GM12878 (cell line): ENCODE measurements at regions not wholly inside any gene's neighbourhood (a gene's known extent, or its start where the extent isn't known, plus 50 kb on each side); places are given as distances from the start of the nearest gene placed in this dataset.

Source experiments
- CREM ChIP-seq: IDR thresholded peaks from 2 replicates; pipeline ENCODE4 v1.6.1; 2014; ENCODE audit warnings: antibody characterized with exemption, low read depth
- EP300 ChIP-seq, 2 experiments: fragments of 150-350 bp in 1 of 2; IDR thresholded peaks; 2 replicates each; pipeline ENCODE4 v1.6.1; 2011 to 2012; ENCODE audit warnings: low read depth in 2 of 2, low read length in 2 of 2, borderline replicate concordance in 1 of 2, improper control_type of control experiment in 1 of 2, inconsistent platforms in 1 of 2; ENCODE audit not compliant: control insufficient read depth in 1 of 2
- EZH2 ChIP-seq: IDR thresholded peaks from 2 replicates; pipeline ENCODE4 v1.6.1; 2012; ENCODE audit warnings: low read depth, mild to moderate bottlenecking, control low read depth, inconsistent platforms, low read length, borderline replicate concordance; ENCODE audit not compliant: control insufficient read depth
- MXI1 ChIP-seq: fragments of 150-350 bp; IDR thresholded peaks from 2 replicates; pipeline ENCODE4 v1.6.1; 2011; ENCODE audit warnings: low read depth, mild to moderate bottlenecking, inconsistent platforms, low read length, improper control_type of control experiment
- NFYB ChIP-seq: IDR thresholded peaks from 2 replicates; pipeline ENCODE4 v1.6.1; 2011; ENCODE audit warnings: low read depth, mild to moderate bottlenecking, low read length, improper control_type of control experiment, moderate library complexity; ENCODE audit not compliant: insufficient read depth
- RAD51 ChIP-seq: fragments of 450-650 bp; IDR thresholded peaks from 2 replicates; pipeline ENCODE4 v1.6.1; 2016; ENCODE audit warnings: moderate library complexity, mild to moderate bottlenecking, inconsistent platforms
- SP1 ChIP-seq: IDR thresholded peaks from one replicate; pipeline ENCODE4 v1.6.1; 2011; ENCODE audit warnings: low read depth, low read length
- ZZZ3 ChIP-seq: IDR thresholded peaks from 2 replicates; pipeline ENCODE4 v1.6.1; 2011; ENCODE audit warnings: low read depth; ENCODE audit not compliant: control insufficient read depth, insufficient read length
- TF ChIP-seq, protein P1 (sequence below), 3 experiments: IDR thresholded peaks in 2 of 3; conservative IDR thresholded peaks in 1 of 3; 2 replicates each; pipeline ENCODE4 v1.5.1; 2011; ENCODE audit warnings: low read depth in 3 of 3, low read length in 3 of 3, mild to moderate bottlenecking in 3 of 3, control low read depth in 2 of 3, moderate library complexity in 2 of 3, inconsistent platforms in 1 of 3, mixed read lengths in 1 of 3; ENCODE audit not compliant: control insufficient read depth in 2 of 3, insufficient read depth in 1 of 3; ENCODE audit errors: extremely low read depth in 1 of 3
- TF ChIP-seq, protein P2 (sequence below): fragments of 450-650 bp; IDR thresholded peaks from 2 replicates; pipeline ENCODE4 v1.6.1; 2016; ENCODE audit warnings: mild to moderate bottlenecking
- TF ChIP-seq, protein P3 (sequence below): IDR thresholded peaks from 2 replicates; pipeline ENCODE4 v1.6.1; 2012; ENCODE audit warnings: low read length, inconsistent platforms
- TF ChIP-seq, protein P4 (sequence below): IDR thresholded peaks from 2 replicates; pipeline ENCODE4 v1.6.1; 2012; ENCODE audit warnings: low read depth, low read length, improper control_type of control experiment

DNA sequence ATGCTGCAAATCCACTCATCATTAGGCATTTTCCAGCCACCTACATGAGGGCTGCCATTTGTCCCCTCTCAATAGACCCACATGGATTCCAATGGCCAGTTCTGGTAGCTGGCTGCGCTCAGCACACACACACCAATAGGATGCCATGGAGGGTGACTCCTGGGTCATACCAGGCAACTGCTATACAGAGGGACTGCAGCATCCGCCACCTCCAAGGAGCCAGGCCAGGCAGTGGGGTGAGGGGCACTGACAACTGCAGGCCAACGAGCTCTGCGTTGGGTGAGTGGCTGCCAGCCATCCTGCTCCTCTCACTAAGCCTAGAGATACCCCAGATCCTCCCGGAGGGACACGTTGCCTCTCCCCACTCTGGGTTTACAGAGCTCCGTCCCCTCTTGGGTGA lies 118.8 kb upstream of the NANOS1 start:
- no peak for TF ChIP-seq RAD51
- TF ChIP-seq, protein P1, sequence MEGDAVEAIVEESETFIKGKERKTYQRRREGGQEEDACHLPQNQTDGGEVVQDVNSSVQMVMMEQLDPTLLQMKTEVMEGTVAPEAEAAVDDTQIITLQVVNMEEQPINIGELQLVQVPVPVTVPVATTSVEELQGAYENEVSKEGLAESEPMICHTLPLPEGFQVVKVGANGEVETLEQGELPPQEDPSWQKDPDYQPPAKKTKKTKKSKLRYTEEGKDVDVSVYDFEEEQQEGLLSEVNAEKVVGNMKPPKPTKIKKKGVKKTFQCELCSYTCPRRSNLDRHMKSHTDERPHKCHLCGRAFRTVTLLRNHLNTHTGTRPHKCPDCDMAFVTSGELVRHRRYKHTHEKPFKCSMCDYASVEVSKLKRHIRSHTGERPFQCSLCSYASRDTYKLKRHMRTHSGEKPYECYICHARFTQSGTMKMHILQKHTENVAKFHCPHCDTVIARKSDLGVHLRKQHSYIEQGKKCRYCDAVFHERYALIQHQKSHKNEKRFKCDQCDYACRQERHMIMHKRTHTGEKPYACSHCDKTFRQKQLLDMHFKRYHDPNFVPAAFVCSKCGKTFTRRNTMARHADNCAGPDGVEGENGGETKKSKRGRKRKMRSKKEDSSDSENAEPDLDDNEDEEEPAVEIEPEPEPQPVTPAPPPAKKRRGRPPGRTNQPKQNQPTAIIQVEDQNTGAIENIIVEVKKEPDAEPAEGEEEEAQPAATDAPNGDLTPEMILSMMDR (IDR thresholded peaks at IDR 0.05 in 2 of 3, conservative IDR thresholded peaks at IDR 0.05 in 1 of 3; ENCODE audit: control insufficient read depth in 2 of 3, extremely low read depth in 1 of 3, insufficient read depth in 1 of 3, low read depth in 3 of 3, low read length in 3 of 3) = no peak
- no peak for TF ChIP-seq ZZZ3
- TF ChIP-seq, protein P2, sequence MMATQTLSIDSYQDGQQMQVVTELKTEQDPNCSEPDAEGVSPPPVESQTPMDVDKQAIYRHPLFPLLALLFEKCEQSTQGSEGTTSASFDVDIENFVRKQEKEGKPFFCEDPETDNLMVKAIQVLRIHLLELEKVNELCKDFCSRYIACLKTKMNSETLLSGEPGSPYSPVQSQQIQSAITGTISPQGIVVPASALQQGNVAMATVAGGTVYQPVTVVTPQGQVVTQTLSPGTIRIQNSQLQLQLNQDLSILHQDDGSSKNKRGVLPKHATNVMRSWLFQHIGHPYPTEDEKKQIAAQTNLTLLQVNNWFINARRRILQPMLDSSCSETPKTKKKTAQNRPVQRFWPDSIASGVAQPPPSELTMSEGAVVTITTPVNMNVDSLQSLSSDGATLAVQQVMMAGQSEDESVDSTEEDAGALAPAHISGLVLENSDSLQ = no peak
- TF ChIP-seq EP300 (IDR thresholded peaks at IDR 0.05; ENCODE audit: borderline replicate concordance in 1 of 2, control insufficient read depth in 1 of 2, low read depth in 2 of 2, low read length in 2 of 2) = no peak
- TF ChIP-seq NFYB = no peak
- no peak for TF ChIP-seq CREM
- TF ChIP-seq, protein P3, sequence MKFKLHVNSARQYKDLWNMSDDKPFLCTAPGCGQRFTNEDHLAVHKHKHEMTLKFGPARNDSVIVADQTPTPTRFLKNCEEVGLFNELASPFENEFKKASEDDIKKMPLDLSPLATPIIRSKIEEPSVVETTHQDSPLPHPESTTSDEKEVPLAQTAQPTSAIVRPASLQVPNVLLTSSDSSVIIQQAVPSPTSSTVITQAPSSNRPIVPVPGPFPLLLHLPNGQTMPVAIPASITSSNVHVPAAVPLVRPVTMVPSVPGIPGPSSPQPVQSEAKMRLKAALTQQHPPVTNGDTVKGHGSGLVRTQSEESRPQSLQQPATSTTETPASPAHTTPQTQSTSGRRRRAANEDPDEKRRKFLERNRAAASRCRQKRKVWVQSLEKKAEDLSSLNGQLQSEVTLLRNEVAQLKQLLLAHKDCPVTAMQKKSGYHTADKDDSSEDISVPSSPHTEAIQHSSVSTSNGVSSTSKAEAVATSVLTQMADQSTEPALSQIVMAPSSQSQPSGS = no peak
- TF ChIP-seq SP1 = no peak
- TF ChIP-seq, protein P4, sequence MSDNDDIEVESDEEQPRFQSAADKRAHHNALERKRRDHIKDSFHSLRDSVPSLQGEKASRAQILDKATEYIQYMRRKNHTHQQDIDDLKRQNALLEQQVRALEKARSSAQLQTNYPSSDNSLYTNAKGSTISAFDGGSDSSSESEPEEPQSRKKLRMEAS = no peak
- TF ChIP-seq MXI1 = no peak
- TF ChIP-seq EZH2 = no peak
